ENCODE measurements at regions not wholly inside any gene's neighbourhood (a gene's known extent, or its start where the extent isn't known, plus 50 kb on each side); places are given as distances from the start of the nearest gene placed in this dataset.

GRCh38 chr7:41384418-41384817, 318.5 kb downstream of the INHBA start (continued):
- TF ChIP-seq RUNX3 (IDR thresholded peaks at IDR 0.05; ENCODE audit: low read length) (no peak), RELA (IDR thresholded peaks at IDR 0.05; ENCODE audit: borderline replicate concordance, partially characterized antibody) (no peak), ZNF622 (IDR thresholded peaks at IDR 0.05) (no peak), CREB1 (IDR thresholded peaks at IDR 0.05; ENCODE audit: low read depth) (no peak), NFYB (IDR thresholded peaks at IDR 0.05; ENCODE audit: insufficient read depth, low read depth, low read length) (no peak), HDGF (IDR thresholded peaks at IDR 0.05) (no peak)

- ATAC-seq (no peak), FAIRE-seq (no peak), DNase-seq (ENCODE audit: low read depth, low spot score) (no peak)
- Histone ChIP-seq H4K20me1 (ENCODE audit: control insufficient read depth, insufficient read depth) (no peaks in the 10 kb centered on the region), H3K27me3 (replicated peaks in 1 of 2; ENCODE audit: control insufficient read depth in 2 of 2, insufficient read depth in 2 of 2, low read length in 1 of 2) (no peaks in the 10 kb centered on the region), H3K9ac (ENCODE audit: control insufficient read depth, insufficient read depth, low read length) (no peak overlapping the region), H2AFZ (ENCODE audit: control insufficient read depth, low read depth, low read length) (no peak overlapping the region), H3K79me2 (ENCODE audit: control insufficient read depth, insufficient read depth, low read length) (no peaks in the 10 kb centered on the region), H3K36me3 (ENCODE audit: control insufficient read depth in 2 of 2, insufficient read depth in 2 of 2, low read length in 1 of 2) (no peaks in the 10 kb centered on the region), H3K4me3 (no peak overlapping the region), H3K27ac (ENCODE audit: control insufficient read depth, insufficient read depth) (no peak overlapping the region), H3K4me1 (ENCODE audit: control insufficient read depth, insufficient read depth, low read length) (no peaks in the 10 kb centered on the region), H3K9me3 (replicated peaks; ENCODE audit: control insufficient read depth, insufficient read depth, low read length) (no peaks in the 10 kb centered on the region), H3K4me2 (ENCODE audit: control insufficient read depth, insufficient read depth) (no peak overlapping the region)
- TF ChIP-seq ZNF622 (IDR thresholded peaks at IDR 0.05) (no peak), PML (IDR thresholded peaks at IDR 0.05; ENCODE audit: low read length) (no peak), IKZF1 (conservative IDR thresholded peaks at IDR 0.05) (no peak), KDM1A (IDR thresholded peaks at IDR 0.05; ENCODE audit: borderline replicate concordance) (no peak), NBN (IDR thresholded peaks at IDR 0.05) (no peak), SREBF1 (IDR thresholded peaks at IDR 0.05; ENCODE audit: low read length) (no peak), ZSCAN29 (IDR thresholded peaks at IDR 0.05) (no peak)
- intact Hi-C loops (cut with micrococcal nuclease; ENCODE audit: unreplicated experiment) (no loop called here), in situ Hi-C loops (cut with MboI) (no loop called here)
- CTCF ChIA-PET, result no interaction called here
- no TSS peak for BruUV-seq (replicated peaks)
- POLR2A ChIA-PET, result no interaction called here
- RAD21 ChIA-PET (ENCODE audit: unreplicated experiment), result no interaction called here
- 33% methylated on average over 3 of the region's 3 CpGs for WGBS (ENCODE audit: insufficient coverage, insufficient replicate concordance, low lambda C conversion rate, missing lambda C conversion rate)
- SMC1A ChIA-PET (ENCODE audit: uncharacterized antibody, unreplicated experiment), result no interaction called here
These were observed 319.3 kb downstream of the INHBA start for GRCh38 chr7:41383596-41383995.

All from GM12878 (cell line).